SK-N-SH (cell line): ENCODE measurements at regions not wholly inside any gene's neighbourhood (a gene's known extent, or its start where the extent isn't known, plus 50 kb on each side); places are given as distances from the start of the nearest gene placed in this dataset.

Experiments
- CTCF ChIA-PET: fragments of 300-600, 350-600 bp; formaldehyde crosslinking; extraction: SDS; loops from one replicate; lab custom pipeline; 2021; lab: Yijun Ruan, JAX
- POLR2A ChIA-PET: fragments of 350-600 bp; sonication (Branson Sonifier 250); formaldehyde crosslinking; extraction: SDS; loops from one replicate; lab custom pipeline; 2020; ENCODE audit warnings: antibody characterized with exemption, inconsistent platforms; lab: Yijun Ruan, JAX
- DNase-seq: peaks from one replicate; pipeline ENCODE4 v3.0.0; 2012
- H2AFZ ChIP-seq: fragments of 200-600 bp; sonication (generic); 2 replicates; pipeline ENCODE4 v1.8.1; 2016; ENCODE audit warnings: antibody characterized with exemption, mild to moderate bottlenecking, low read depth
- H3F3A ChIP-seq: fragments of 200-600 bp; sonication (generic); replicated peaks from 2 replicates; pipeline ENCODE3; 2016; ENCODE audit warnings: antibody characterized with exemption, mild to moderate bottlenecking; ENCODE audit not compliant: insufficient read depth
- H3K27ac ChIP-seq, 2 experiments: fragments of 200-500 bp in 1 of 2; fragments of 200-600 bp in 1 of 2; sonication (Bioruptor generic) in 1 of 2; sonication (generic), shearing (Covaris generic) in 1 of 2; 2 replicates each; pipeline versions ENCODE4 v1.5.1 to v1.6.1; 2014 to 2016; ENCODE audit warnings: low read depth in 2 of 2, inconsistent platforms in 1 of 2, low read length in 1 of 2, mild to moderate bottlenecking in 1 of 2, mixed read lengths in 1 of 2
- H3K27me3 ChIP-seq: fragments of 200-600 bp; sonication (generic), shearing (Covaris generic); 2 replicates; pipeline ENCODE4 v1.6.1; 2016; ENCODE audit warnings: mixed run types; ENCODE audit not compliant: insufficient read depth
- H3K36me3 ChIP-seq, 2 experiments: fragments of 200-500 bp in 1 of 2; fragments of 200-600 bp in 1 of 2; sonication (Bioruptor generic) in 1 of 2; sonication (generic) in 1 of 2; replicated peaks in 1 of 2; 2 replicates each; pipeline versions ENCODE3 to v1.5.1; 2014 to 2016; ENCODE audit warnings: low read length in 1 of 2, mild to moderate bottlenecking in 1 of 2; ENCODE audit not compliant: insufficient read depth in 2 of 2, control insufficient read depth in 1 of 2
- H3K4me1 ChIP-seq, 2 experiments: fragments of 200-500 bp in 1 of 2; fragments of 200-600 bp in 1 of 2; sonication (Bioruptor generic) in 1 of 2; sonication (generic), shearing (Covaris generic) in 1 of 2; 2 replicates each; pipeline versions ENCODE4 v1.5.1 to v1.6.1; 2014 to 2016; ENCODE audit warnings: low read depth in 1 of 2, low read length in 1 of 2, mixed run types in 1 of 2; ENCODE audit not compliant: insufficient read depth in 2 of 2, control insufficient read depth in 1 of 2
- H3K4me2 ChIP-seq: fragments of 200-600 bp; sonication (generic), shearing (Covaris generic); 2 replicates; pipeline ENCODE4 v1.6.1; 2017; ENCODE audit warnings: mixed run types
- H3K4me3 ChIP-seq, 2 experiments: fragments of 200-500 bp in 1 of 2; fragments of 200-600 bp in 1 of 2; sonication (Bioruptor generic) in 1 of 2; sonication (generic), shearing (Covaris generic) in 1 of 2; 2 replicates each; pipeline versions ENCODE4 v1.5.1 to v1.8.1; 2014 to 2016; ENCODE audit warnings: low read depth in 2 of 2, inconsistent platforms in 1 of 2, low read length in 1 of 2, mild to moderate bottlenecking in 1 of 2, mixed read lengths in 1 of 2, moderate library complexity in 1 of 2
- H3K79me2 ChIP-seq: fragments of 200-600 bp; sonication (generic); 2 replicates; pipeline ENCODE4 v1.8.1; 2017; ENCODE audit warnings: mild to moderate bottlenecking; ENCODE audit not compliant: insufficient read depth
- H3K9ac ChIP-seq: fragments of 200-600 bp; sonication (generic); 2 replicates; pipeline ENCODE4 v1.6.1; 2017; ENCODE audit warnings: mixed run types
- H3K9me2 ChIP-seq: fragments of 200-600 bp; sonication (generic); 2 replicates; pipeline ENCODE4 v1.6.1; 2017; ENCODE audit warnings: mixed run types
- H3K9me3 ChIP-seq: fragments of 200-600 bp; sonication (generic); 2 replicates; pipeline ENCODE4 v1.6.1; 2017; ENCODE audit warnings: mixed run types, mild to moderate bottlenecking, moderate library complexity
- H4K20me1 ChIP-seq: fragments of 200-600 bp; sonication (generic); 2 replicates; pipeline ENCODE4 v1.6.1; 2017; ENCODE audit warnings: mild to moderate bottlenecking, mixed run types; ENCODE audit not compliant: insufficient read depth
- ELF1 ChIP-seq: IDR thresholded peaks from 2 replicates; pipeline ENCODE4 v1.4.0; 2012
- EZH2phosphoT487 ChIP-seq: fragments of 200-600 bp; sonication (generic); IDR thresholded peaks from 2 replicates; pipeline ENCODE4 v1.6.1; 2017; ENCODE audit warnings: low read depth, mixed run types, mild to moderate bottlenecking, antibody characterized with exemption, moderate library complexity, borderline replicate concordance
- FOXM1 ChIP-seq: IDR thresholded peaks from 2 replicates; pipeline ENCODE4 v1.4.0; 2012; ENCODE audit warnings: low read depth, mild to moderate bottlenecking
- GABPA ChIP-seq: IDR thresholded peaks from 2 replicates; pipeline ENCODE4 v1.4.0; 2012; ENCODE audit warnings: low read depth, mild to moderate bottlenecking
- IRF3 ChIP-seq: fragments of 150-350 bp; IDR thresholded peaks from 2 replicates; pipeline ENCODE4 v1.6.1; 2016; ENCODE audit warnings: mild to moderate bottlenecking, low read depth, low read length
- JUND ChIP-seq: IDR thresholded peaks from 2 replicates; pipeline ENCODE4 v1.4.0; 2012
- MEF2A ChIP-seq: IDR thresholded peaks from 2 replicates; pipeline ENCODE4 v1.4.0; 2012; ENCODE audit warnings: low read depth, borderline replicate concordance
- MXI1 ChIP-seq: IDR thresholded peaks from 2 replicates; pipeline ENCODE4 v1.6.1; 2012; ENCODE audit warnings: mild to moderate bottlenecking, low read depth, low read length, improper control_type of control experiment
- NFIC ChIP-seq: IDR thresholded peaks from 2 replicates; pipeline ENCODE4 v1.4.0; 2012; ENCODE audit warnings: borderline replicate concordance
- NRF1 ChIP-seq: IDR thresholded peaks from 2 replicates; pipeline ENCODE4 v1.6.1; 2012; ENCODE audit warnings: low read depth, mild to moderate bottlenecking, low read length
- PBX3 ChIP-seq: IDR thresholded peaks from 2 replicates; pipeline ENCODE4; 2012
- POLR2AphosphoS5 ChIP-seq: IDR thresholded peaks from 2 replicates; pipeline ENCODE4 v1.6.1; 2012; ENCODE audit warnings: low read depth, low read length
- RAD21 ChIP-seq: IDR thresholded peaks from 2 replicates; pipeline ENCODE4 v1.6.1; 2012; ENCODE audit warnings: mild to moderate bottlenecking, low read length
- RCOR1 ChIP-seq: fragments of 150-350 bp; IDR thresholded peaks from 2 replicates; pipeline ENCODE4 v1.6.1; 2017; ENCODE audit warnings: antibody characterized with exemption, low read length
- REST ChIP-seq: IDR thresholded peaks from 2 replicates; pipeline ENCODE4 v1.6.1; 2012; ENCODE audit warnings: mild to moderate bottlenecking, low read depth, low read length, moderate library complexity
- SIN3A ChIP-seq: IDR thresholded peaks from 2 replicates; pipeline ENCODE4 v1.6.1; 2012; ENCODE audit warnings: low read depth, mild to moderate bottlenecking, low read length, moderate library complexity, borderline replicate concordance
- TCF12 ChIP-seq: IDR thresholded peaks from 2 replicates; pipeline ENCODE4 v1.4.0; 2012
- USF1 ChIP-seq: IDR thresholded peaks from 2 replicates; pipeline ENCODE4 v1.4.0; 2012; ENCODE audit warnings: low read depth, borderline replicate concordance
- USF2 ChIP-seq: fragments of 150-350 bp; IDR thresholded peaks from 2 replicates; pipeline ENCODE4 v1.6.1; 2017; ENCODE audit warnings: antibody characterized with exemption, low read length, low read depth, borderline replicate concordance
- ZBTB33 ChIP-seq: IDR thresholded peaks from 2 replicates; pipeline ENCODE4 v1.4.0; 2012; ENCODE audit warnings: low read depth, borderline replicate concordance

GRCh38 chr10:84693006-84693405 lies 364.6 kb downstream of the CCSER2 start:
- no peak overlapping the region for H3K27ac ChIP-seq
- H4K20me1 ChIP-seq, result no peaks in the 10 kb centered on the region
- no peaks in the 10 kb centered on the region for H3K9me2 ChIP-seq
- no peaks in the 10 kb centered on the region for H3K36me3 ChIP-seq
- H3K27me3 ChIP-seq, result no peaks in the 10 kb centered on the region
- TF ChIP-seq REST (no peak), FOXM1 (no peak), NRF1 (no peak), ZBTB33 (no peak), USF1 (no peak), USF2 (no peak), EZH2phosphoT487 (no peak), ELF1 (no peak), IRF3 (no peak), RCOR1 (no peak), JUND (no peak), PBX3 (no peak), GABPA (no peak), SIN3A (no peak), RAD21 (no peak), MXI1 (no peak), NFIC (no peak), MEF2A (no peak), POLR2AphosphoS5 (no peak), TCF12 (no peak)
- no peaks in the 10 kb centered on the region for H3K9me3 ChIP-seq
- ChIA-PET POLR2A (no interaction called here), CTCF (interaction anchor here (2.2 kb wide), 1 partner anchor 22 kb away, joined by 5 read pairs; no protein-coding TSS in a partner anchor)
- DNase-seq, result no peak
- no peak overlapping the region for H3K4me3 ChIP-seq
- H3F3A ChIP-seq, result no peaks in the 10 kb centered on the region
- H3K4me1 ChIP-seq, result no peaks in the 10 kb centered on the region
- no peak overlapping the region for H3K9ac ChIP-seq
- no peak overlapping the region for H2AFZ ChIP-seq
- no peaks in the 10 kb centered on the region for H3K79me2 ChIP-seq
- H3K4me2 ChIP-seq, result no peak overlapping the region
